SH-SY5Y (cell line): ENCODE measurements at regions not wholly inside any gene's neighbourhood (a gene's known extent, or its start where the extent isn't known, plus 50 kb on each side); places are given as distances from the start of the nearest gene placed in this dataset.

Source experiments
- GATA2 ChIP-seq: IDR thresholded peaks from 2 replicates; pipeline ENCODE4 v1.6.1; 2011; ENCODE audit warnings: mild to moderate bottlenecking, low read depth, low read length
- GATA3 ChIP-seq: IDR thresholded peaks from 2 replicates; pipeline ENCODE4 v1.6.1; 2011; ENCODE audit warnings: low read depth, mild to moderate bottlenecking, low read length, moderate library complexity

DNA sequence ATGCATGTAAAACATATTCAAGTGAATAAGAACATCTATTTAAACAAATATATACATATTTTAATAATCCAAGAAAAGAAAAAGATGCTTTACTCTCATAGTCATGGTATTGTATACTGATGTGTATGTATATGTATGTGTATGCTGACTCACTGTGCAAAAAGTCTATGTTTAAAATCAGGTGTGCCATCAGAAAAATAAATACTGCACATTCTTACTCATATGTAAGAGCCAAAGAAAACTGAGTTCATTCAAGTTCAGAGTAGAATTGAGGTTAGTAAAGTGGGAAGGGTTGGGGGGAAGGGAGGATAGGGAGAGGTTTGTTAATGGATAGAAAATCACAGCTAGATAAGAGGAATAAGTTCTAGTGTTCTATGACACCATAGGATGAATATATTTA is 403.9 kb upstream of the SMIM31 start:
- TF ChIP-seq GATA2 (no peak), GATA3 (no peak)
